HEK293T (cell line): ENCODE measurements at regions not wholly inside any gene's neighbourhood (a gene's known extent, or its start where the extent isn't known, plus 50 kb on each side); places are given as distances from the start of the nearest gene placed in this dataset.

ENCODE experiments used
- CTBP1 ChIP-seq: fragments of 450-650 bp; IDR thresholded peaks from 2 replicates; pipeline ENCODE4 v1.6.1; 2016; ENCODE audit warnings: borderline replicate concordance
- ELF4 ChIP-seq: fragments of 450-650 bp; IDR thresholded peaks from 2 replicates; pipeline ENCODE4 v1.6.1; 2017; ENCODE audit warnings: antibody characterized with exemption
- LEF1 ChIP-seq: fragments of 450-650 bp; IDR thresholded peaks from 2 replicates; pipeline ENCODE4 v1.6.1; 2017; ENCODE audit warnings: mild to moderate bottlenecking, borderline replicate concordance
- SP1 ChIP-seq: fragments of 450-650 bp; IDR thresholded peaks from 2 replicates; pipeline ENCODE4 v1.6.1; 2017

DNA sequence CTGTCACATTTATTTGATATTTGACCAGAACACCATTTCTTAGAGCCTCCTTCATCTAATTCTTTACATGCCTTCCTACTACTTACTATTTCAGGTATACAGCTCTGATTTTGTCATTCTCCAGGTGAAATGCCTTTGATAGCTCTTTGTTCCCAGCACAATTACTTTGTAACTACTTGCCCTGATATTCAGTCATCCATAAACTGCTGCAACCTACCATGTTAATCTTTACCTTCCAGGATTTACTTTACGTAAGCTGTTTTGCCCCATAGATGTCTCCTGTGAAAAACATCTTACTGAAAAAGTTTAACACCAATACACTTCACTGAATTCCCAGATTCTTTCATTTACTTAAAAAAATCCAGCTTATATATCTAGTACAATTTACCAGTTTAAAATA lies 443.8 kb upstream of the CYLC2 start:
- TF ChIP-seq LEF1 (no peak), CTBP1 (no peak), SP1 (no peak), ELF4 (no peak)
